NCI-H187 (cell line): ENCODE measurements at regions not wholly inside any gene's neighbourhood (a gene's known extent, or its start where the extent isn't known, plus 50 kb on each side); places are given as distances from the start of the nearest gene placed in this dataset.

ENCODE experiments used
- DNase-seq, 2 experiments: peaks; one replicate each; lab custom pipeline; 2025; lab: John Stamatoyannopoulos, UW

DNA sequence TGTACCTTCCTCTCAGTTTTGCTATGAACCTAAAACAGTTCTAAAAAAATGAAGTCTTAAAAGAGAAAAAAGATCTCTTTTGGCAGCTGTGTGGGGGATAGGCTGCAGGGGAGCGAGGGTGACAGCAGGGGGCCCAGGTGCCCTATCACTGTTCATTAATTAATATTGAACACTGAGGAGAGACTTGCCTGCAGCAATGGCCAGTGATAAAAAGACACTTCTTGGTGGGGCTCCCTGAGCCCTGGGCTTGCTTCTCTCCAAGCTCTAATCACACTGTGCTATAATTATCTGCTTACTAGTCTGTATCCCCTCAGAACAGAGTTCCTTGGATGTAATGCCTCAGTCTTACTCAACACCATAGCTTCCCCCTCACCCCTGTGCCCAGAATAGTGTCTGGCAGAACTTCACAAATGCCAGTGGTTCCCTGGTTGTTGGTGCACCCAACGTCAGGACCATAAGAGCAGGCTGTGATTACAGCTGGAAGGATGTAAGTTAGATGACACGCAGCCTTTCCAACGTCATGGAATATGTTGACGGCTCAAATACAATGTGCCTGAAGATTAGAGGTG, 52.0 kb upstream of the IRX6 start:
- no peak for DNase-seq

GRCh38 chr16:55272744-55273143, 51.3 kb upstream of the IRX6 start:
- DNase-seq, result no peak

- DNase-seq, result no peak
These were observed 50.6 kb upstream of the IRX6 start for GRCh38 chr16:55273356-55273755.

- no peak for DNase-seq
These were observed 50.0 kb upstream of the IRX6 start for GRCh38 chr16:55273959-55274358.
